ENCODE measurements at regions not wholly inside any gene's neighbourhood (a gene's known extent, or its start where the extent isn't known, plus 50 kb on each side); places are given as distances from the start of the nearest gene placed in this dataset.

DNA sequence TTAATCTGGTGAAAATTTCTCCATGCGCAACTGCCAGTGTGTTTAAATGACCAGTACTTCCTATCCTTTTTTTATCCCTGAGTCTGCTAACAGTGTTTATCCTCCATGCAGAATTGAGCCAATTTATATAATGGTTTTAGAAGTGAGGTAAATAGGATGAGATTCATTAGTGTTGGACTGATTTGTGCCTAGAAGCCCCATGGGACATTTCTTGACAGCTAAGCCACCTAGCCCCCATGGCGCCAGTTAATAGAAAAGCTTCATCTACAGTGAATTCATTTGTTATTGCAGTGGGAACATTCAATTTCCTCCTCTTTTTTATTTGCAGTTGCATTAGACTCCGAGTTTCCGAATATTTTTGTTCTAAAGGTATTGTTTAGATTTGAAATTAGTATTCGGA, 175.6 kb downstream of the ARL6IP6 start:
- no peak for TF ChIP-seq POLR2AphosphoS5 (IDR thresholded peaks at IDR 0.05)
- TF ChIP-seq, protein P1, sequence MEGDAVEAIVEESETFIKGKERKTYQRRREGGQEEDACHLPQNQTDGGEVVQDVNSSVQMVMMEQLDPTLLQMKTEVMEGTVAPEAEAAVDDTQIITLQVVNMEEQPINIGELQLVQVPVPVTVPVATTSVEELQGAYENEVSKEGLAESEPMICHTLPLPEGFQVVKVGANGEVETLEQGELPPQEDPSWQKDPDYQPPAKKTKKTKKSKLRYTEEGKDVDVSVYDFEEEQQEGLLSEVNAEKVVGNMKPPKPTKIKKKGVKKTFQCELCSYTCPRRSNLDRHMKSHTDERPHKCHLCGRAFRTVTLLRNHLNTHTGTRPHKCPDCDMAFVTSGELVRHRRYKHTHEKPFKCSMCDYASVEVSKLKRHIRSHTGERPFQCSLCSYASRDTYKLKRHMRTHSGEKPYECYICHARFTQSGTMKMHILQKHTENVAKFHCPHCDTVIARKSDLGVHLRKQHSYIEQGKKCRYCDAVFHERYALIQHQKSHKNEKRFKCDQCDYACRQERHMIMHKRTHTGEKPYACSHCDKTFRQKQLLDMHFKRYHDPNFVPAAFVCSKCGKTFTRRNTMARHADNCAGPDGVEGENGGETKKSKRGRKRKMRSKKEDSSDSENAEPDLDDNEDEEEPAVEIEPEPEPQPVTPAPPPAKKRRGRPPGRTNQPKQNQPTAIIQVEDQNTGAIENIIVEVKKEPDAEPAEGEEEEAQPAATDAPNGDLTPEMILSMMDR (IDR thresholded peaks at IDR 0.05): no peak
